ENCODE measurements at regions not wholly inside any gene's neighbourhood (a gene's known extent, or its start where the extent isn't known, plus 50 kb on each side); places are given as distances from the start of the nearest gene placed in this dataset.
A peak's percentile ranks its signal among the peaks of the same experiment; 100 is the strongest.
"Not testable (repeated sequence)": the region's sequence is repeated elsewhere in the genome, so short reads cannot be mapped to it uniquely, and the experiment has no call there.

DNA sequence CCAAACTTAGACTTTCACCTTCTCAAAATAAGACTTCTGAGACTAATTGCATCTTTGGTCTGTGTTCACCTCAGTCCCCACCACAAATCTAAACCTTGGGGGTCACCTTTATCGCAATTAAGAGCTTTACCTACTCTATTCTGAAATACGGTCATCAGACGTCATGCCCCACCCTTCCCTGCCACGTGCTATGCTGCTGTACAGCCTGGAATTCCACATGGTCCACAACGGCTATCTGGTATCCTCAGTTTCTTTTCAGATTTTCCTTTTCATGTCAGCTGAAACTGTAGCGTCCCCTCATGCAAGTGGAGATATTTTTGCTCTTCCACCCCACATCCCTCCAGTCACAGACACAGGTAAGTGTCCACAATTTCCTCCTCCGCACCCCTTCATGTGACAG is 511.1 kb downstream of the DIRAS2 start:
- no peak for DNase-seq

DNA sequence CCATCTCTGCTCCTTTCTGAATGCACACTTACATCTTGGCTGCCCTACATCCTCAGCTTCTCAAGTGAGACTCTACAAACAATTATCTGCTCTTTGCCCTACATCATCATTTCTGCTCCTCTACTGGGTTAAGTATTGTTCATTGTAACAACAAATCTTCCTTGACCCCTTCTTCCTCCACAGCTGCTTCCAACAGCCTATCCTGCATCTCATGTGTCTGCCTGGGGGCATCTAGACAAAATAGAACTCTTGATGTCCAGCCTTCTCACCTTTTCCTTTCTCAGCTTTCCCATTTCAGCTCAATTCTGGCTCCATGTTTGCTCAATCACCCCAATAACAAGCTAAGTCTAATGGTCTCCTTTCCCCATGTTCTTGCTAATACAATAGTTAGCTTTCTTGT is 509.8 kb downstream of the DIRAS2 start:
- no peak for DNase-seq

DNA sequence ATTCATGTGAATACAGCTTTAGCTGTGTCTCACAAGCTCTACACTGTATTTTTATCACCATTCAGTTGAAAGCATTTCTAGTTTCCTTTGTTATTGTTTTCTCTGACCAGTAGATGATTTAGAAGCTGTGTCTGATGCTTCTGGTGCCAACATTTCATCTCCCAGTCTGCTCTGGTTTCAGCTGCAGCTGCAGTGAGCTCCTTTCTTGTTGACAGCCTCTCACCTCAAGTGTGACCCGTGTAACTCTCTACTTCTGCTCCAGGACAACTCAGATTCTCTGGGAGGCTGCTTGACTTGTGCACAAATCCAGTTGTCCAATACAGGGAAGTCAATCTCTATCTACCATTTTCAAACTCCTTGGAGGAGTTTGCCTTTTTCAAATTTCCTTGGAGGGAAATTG is 504.8 kb downstream of the DIRAS2 start:
- no peak for DNase-seq

DNA sequence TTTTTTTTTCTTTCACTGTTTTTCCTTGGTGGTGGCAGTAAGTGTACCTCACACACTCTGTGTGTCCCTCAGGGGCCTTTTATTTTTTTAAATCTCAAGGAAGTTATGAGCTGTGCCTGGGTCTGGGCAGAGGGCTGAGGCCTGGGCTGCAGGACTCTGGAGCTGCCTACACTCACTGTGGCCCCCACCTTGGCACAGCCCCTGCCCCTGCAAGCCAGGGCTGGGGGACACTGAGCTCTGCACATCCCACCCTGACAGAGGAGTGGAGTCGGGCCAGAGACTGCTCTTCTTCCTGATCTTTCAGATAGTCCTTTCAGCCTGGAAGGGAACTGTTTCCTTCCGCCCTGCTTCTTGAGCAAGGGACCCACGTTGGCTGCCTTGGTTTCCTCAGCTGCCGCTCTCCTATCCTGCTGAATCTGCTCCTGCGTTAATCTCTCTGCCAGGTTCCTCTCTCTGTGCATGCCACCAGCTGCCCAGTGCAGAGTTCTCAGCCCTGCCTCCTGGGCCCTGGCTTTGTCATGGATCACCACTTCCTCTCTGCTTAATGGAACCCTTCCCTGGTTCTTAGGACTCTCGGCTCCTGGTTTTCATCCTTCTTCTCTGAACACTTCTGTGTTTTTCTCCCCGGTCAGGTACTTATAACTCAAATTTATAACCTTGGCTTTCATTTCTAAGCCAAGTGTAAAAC is 502.3 kb downstream of the DIRAS2 start:
- no peak for DNase-seq

DNA sequence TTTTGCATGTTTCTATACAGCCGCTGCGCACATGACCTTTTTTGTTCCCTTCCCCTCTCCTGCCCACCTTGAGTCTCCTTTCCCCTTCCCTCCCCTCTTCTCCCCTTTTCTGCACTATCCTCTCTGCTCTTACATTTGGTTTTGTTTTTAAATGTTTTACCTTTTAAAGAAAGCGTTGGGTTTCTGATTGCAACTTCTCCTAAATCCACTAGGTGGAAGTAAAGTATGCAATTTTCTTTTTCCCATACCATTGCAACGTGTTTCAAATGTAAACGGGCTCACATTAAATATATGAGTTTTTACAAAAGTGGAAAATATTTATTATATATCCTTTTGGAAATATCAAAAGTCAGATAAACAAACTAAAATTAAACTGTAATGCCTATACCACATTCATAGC is 500.9 kb downstream of the DIRAS2 start:
- DNase-seq = no peak

DNA sequence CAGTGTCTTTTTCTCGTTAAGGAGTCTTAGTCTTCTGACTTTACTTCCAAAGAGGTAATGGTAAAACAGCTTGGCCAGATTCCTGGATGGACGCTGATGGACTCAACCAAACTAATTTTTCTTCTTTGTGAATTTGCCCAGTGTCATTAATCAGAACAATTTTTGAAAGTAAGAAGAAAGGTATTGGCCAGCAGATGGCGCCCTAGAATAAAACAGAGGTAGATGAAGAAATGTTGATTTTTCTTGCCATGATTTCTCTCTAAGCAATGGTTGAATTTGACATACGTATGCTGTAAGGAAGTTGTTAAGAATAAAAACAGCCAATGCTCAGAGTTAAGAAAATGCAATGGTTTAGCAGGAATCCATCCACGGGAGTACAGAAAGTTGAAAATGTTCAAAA is 500.0 kb downstream of the DIRAS2 start:
- peak; percentile 53 for DNase-seq

DNA sequence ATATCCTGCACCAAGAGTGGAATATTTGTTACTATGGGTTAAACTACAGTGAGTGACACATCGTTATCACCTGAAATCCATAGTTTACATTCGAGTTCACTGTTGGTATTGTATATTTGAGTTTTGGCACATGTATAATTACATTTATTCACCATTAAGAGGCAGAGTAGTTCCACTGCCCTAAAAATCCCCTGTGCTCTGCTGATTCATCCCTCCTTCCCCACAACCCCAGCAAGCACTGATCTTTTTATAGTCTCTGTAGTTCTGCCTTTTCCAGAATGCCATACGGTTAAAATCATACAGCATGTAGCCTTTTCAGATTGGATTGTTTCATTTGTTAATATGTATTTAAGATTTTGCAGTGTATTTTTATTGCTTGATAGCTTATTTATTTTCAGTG is 495.2 kb downstream of the DIRAS2 start:
- DNase-seq = no peak

DNA sequence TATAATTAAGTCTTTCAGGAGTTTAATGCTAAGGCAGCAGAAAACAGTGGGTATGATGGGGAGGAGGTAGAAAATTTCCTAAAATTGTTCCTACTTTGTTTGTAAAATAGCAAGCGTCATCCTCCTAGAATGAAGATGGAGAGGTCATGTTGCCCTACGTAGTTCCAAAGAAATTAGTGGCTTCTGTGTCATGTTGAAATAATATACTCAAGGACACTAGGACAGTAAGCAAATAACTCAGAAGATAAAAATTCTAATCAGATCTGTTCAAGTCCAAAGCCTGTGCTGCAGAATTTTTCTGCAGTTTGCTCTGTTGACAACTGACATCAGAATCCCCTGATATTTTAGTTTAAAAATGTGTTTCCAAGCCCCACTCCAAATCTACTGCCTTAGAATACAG is 486.3 kb downstream of the DIRAS2 start:
- DNase-seq = no peak

DNA sequence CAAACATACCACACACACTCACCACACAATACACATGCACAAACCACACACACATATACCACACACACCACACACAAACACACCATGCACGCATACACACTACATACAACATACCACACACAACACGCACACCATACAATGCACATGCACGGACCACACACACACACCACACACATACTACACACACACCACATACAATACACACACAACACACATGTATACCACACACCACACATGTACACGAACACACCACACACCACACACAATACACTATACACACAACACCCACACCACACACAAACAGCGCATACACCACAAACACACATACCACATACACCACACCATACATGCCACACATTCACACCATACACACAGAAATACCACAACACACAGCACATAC is 480.3 kb downstream of the DIRAS2 start:
- DNase-seq = no peak

DNA sequence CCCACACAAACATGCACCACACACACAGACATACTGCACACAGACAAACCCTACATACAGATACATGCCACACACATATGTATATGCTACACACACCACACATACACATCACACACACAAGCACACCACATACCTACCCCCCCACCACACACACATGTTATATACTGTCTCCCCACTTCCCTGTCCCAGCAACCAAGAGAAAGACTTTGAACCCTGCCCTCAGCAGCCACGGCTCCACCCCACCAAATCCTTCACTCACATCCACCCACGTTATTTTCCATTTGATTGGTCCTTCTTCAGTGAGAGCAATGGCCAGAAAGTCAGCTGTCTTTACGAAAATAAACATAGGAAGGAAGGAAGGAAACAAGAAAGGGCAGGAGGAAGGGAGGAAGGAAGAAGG is 479.8 kb downstream of the DIRAS2 start:
- DNase-seq = no peak

DNA sequence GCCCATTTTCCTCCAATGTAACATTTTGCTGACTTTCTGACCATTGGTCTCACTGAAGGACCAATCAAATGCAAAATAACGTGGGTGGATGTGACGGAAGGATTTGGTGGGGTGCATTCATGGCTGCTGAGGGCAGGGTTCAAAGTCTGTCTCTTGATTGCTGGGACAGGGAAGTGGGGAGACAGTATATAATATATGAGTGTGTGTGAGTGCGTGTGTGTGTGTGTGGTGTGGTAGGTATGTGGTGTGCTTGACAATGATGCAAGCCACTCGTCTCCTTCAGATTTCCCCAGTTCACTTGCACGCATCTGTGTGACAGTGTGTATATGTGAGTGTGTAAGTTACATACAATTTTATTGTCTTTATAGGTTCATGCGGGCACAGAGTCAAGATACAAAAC is 477.3 kb downstream of the DIRAS2 start:
- DNase-seq = no peak

DNA sequence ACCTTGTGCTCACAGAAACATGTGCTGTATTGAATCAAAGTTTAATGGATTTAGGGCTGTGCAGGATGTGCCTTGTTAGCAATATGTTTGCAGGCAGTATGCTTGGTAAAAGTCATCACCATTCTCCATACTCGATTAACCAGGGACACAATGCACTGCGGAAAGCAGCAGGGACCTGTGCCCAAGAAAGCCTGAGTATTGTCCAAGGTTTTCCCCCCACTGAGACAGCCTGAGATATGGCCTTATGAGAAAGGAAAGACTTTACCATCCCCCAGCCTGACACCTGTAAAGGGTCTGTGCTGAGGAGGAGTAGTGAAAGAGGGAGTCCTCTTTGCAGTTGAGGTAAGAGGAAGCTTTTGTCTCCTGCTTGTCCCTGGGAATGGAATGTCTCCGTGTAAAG is 476.2 kb downstream of the DIRAS2 start:
- not testable (repeated sequence) for DNase-seq

DNA sequence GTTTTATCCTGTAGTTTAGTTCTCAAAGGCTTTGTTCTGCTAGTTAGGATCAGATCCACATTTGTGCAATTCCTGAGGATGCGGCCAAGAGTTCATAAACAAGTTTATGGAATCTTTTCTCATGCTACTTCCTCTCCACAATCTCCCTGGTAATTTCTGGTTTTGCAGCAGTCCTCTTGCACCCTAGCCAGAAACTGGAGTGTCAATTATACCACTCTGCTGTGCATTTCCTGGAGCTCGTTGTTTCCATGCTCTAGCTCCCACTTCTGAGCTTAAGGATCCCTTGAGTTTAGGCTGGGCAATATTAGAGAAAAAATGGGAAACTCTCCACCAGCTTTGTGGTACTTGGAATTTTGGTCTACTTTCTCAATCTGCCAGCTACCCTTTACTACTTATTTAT is 474.7 kb downstream of the DIRAS2 start:
- DNase-seq = no peak

DNA sequence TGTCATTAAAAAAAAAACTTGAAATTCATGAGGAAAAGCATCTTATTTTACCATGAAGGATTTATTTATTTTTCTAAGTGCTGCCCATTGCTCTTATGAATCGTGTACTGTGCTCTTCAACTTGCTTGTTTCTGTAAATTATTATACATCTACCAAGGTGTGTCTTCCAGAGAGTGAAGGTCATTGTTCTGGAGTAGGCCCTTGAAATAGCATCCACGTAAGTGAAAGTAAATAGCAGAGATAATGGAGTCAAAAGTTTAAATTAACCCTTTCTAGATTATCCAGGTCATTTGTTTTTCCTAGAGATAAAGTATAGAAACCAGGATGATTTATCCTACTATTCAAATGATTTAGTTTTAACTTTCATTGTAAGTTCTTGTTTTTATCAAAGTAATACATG is 473.1 kb downstream of the DIRAS2 start:
- DNase-seq = no peak

DNA sequence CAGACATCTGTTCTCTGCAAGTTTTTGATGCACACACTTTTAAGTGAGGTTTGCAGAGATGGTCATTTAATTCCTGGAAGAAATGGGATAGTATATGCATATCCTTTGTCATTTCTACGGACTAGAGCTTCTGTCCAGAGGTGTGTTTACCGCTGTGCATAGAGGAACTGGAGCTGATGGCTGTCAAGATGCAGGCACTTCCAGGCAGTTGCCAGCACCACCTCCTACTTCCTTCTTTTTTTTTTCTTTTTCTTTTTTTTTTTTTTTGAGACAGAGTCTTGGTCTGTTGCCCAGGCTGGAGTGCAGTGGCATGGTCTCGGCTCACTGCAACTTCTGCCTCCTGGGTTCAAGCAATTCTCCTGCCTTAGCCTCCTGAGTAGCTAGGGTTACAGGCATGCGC is 468.7 kb downstream of the DIRAS2 start:
- not testable (repeated sequence) for DNase-seq

DNA sequence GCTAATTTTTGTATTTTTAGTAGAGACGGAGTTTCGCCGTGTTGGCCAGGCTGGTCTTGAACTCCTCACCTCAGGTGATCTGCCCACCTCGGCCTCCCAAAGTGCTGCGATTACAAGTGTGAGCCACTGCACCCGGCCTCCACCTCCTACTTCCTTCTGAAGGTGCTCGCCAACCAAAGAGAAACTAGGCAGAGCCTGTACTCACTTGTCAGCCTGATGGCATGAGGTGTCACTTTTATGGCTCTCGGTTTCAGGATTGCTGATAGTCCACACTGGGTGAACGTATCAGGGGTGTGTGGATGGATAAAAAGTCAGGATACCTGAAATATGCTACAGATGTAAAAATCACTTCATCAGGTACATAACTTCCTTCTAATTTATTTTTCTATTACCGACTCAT is 468.3 kb downstream of the DIRAS2 start:
- not testable (repeated sequence) for DNase-seq

DNA sequence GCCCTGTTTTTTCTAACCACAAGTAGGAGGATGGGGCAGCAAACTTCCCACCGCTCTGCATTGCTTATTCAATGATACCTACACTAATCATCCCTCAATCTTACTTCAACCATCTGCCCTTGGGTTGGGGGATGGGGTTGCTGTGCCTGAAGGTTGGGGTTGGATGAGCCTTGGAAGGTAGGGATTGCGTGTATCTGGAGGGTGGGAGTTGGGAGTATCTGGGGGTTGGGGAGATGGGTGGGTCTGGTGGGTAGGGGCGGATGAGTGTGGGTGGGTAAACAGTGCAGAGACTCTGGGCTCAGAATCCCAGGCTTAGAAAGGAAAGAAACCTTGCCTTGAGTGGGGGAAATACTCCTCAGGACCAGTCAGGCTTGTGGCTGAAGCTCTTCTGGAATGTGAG is 467.4 kb downstream of the DIRAS2 start:
- no peak for DNase-seq

DNA sequence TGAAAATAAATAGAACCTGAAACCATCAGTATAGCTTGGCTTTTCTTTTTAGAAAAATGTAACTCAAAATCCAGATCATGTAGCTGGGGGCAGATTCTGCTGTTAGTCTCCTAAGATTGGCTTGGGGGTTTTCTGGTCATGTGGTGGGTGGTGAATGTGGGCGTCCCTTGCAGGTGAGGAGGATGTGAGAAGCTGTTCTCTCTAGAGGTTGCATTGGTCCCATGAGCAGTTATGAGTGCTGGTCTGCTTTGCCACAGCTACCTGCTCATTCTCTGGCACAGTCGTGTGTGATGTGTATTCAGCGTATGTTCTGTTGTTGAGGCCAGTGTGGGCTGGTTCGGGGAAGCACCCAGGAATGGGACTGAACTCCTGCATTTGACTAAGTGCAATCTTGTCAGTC is 466.8 kb downstream of the DIRAS2 start:
- DNase-seq = no peak

DNA sequence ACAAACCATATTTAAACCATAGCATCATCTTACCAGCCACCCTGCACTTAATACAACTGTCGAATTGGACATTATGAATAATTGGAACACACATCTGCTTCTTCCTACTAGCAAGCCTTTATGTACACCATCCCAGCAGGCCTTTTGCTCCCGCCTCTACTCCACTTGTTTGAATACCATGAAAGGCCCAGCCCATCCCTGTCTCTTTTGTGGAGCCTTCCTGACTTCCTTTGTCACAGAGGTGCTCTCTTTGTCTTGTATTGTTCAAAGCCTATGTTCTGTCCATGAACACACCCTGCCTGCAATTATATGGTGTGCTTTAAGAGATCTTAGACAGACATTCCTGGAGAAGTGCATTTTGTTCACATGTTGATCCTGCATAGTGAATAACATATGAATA is 465.7 kb downstream of the DIRAS2 start:
- no peak for DNase-seq

DNA sequence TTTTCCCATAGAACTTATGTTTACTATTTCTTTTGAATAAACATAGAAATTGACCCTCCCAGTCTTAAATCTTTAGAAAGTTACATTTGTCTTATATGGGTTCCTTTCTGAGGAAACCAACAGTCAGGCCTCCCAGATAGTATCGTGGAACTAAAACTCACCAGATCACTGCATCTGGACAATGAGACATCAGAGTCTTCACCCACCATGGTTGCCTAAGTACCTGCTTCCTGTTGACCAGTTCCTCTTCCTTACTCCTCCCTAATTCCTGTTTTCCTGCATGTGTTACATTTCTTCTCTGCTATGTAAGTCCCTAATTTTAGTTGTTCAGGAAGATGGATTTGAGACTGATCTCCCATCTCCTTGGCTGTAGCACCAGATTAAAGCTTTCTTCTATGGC is 462.2 kb downstream of the DIRAS2 start:
- DNase-seq = no peak

DNA sequence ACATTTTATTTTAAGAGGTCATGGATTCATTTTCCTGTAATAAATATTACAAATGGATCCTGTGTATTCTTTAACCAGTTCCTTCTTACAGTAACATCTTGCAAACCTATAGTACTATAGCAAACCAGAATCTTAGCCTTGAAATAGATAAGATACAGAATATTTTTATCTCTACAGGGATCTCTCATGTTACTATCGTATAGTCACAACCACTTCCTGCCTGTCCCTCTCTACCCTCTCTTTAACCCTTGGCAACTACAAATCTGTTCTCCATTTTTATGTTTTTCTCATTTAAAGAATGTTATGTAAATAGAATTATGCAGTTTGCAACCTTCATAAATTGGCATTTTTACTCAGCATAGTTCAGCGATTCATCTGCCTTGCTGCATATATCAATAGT is 454.0 kb downstream of the DIRAS2 start:
- DNase-seq = no peak

DNA sequence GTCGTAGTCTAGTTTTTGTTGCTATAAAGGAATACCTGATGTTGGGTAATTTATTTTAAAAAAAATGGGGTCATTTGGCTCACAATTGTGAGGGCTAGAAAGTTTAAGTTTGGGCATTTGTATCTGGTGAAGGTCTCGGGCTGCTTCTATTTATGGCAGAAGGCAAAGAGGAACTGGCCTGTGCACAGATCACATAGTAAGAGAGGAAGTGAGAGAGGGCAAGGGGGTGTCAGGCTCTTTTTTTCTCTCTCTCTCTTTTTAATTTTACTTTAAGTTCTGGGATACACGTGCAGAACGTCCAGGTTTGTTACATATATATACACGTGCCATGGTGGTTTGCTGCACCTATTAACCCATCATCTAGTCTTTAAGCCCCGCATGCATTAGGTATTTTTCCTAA is 453.3 kb downstream of the DIRAS2 start:
- DNase-seq = no peak

DNA sequence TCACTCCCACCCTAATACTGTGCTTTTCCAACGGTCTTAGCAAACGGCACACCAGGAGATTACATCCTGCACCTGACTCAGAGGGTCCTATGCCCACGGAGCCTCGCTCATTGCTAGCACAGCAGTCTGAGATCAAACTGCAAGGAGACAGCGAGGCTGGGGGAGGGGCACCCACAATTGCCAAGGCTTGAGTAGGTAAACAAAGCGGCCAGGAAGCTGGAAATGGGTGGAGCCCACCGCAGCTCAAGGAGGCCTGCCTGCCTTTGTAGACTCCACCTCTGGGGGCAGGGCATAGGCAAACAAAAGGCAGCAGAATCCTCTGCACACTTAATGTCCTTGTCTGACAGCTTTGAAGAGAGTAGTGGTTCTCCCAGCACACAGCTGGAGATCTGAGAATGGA is 450.2 kb downstream of the DIRAS2 start:
- DNase-seq = peak; percentile 10

DNA sequence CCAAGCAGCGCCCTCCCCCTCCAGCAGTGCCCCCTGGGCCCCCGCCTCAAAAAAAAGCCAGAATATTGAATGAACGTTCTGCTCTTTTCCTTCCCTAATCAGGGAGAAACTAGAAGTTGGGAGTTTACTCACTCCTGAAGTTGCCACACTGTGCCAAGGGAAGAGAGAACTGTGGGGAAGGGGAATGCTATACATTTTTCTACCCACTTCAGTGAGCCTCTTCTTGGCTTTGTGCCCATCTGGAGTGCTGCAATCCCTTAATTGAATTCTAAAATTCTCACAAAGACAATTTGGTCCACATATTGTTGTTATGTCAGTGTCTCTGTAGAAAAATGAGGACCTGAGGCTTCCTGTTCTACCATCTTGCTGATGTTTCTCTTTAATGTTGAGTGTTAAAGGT is 443.7 kb downstream of the DIRAS2 start:
- no peak for DNase-seq

DNA sequence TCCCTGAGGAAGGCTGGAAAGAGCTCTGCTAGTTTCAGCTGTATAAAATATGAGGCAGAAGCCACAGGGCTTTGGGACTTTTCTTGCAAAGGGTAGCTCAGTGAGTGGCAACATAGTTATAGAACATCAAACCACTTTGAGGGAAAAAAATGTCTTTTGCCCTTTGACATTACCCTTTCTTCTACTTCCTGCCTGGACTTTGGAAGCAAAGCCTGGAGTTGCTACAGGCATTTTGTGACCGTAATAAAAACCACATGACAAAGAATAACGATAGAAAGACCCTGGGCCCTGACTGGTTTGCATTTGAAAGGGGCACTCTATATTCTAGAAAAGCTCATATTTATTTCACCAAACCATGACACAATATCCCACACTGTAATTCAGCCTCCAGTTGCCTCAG is 440.9 kb downstream of the DIRAS2 start:
- no peak for DNase-seq

All from activated T-cell treated with anti-CD3 and anti-CD28 coated beads for 4 hours (primary cell).